Neural cell (in vitro differentiated cells): ENCODE measurements at regions not wholly inside any gene's neighbourhood (a gene's known extent, or its start where the extent isn't known, plus 50 kb on each side); places are given as distances from the start of the nearest gene placed in this dataset.

Source experiments
- H2AFZ ChIP-seq: fragments of 200-600, 300-800 bp; sonication (generic), shearing (Covaris generic); 2 replicates; pipeline ENCODE4 v1.6.0; 2014; ENCODE audit warnings: low read depth, mild to moderate bottlenecking, antibody characterized with exemption, low read length, moderate library complexity
- H3F3A ChIP-seq: fragments of 200-600 bp; shearing (Covaris generic); 2 replicates; pipeline ENCODE4 v1.6.1; 2016; ENCODE audit warnings: mild to moderate bottlenecking, moderate library complexity, mixed read lengths, antibody characterized with exemption, low read length; ENCODE audit not compliant: insufficient read depth, poor library complexity, severe bottlenecking
- H3K27ac ChIP-seq: fragments of 200-600, 300-800 bp; sonication (generic), shearing (Covaris generic); 2 replicates; pipeline ENCODE4 v1.5.1; 2014; ENCODE audit warnings: mild to moderate bottlenecking, low read length, moderate library complexity
- H3K27me3 ChIP-seq: fragments of 300-800, 200-600 bp; sonication (generic), shearing (Covaris generic); 2 replicates; pipeline ENCODE4 v1.6.0; 2014; ENCODE audit warnings: mild to moderate bottlenecking, low read depth, low read length, moderate library complexity; ENCODE audit not compliant: insufficient read depth
- H3K36me3 ChIP-seq: fragments of 300-800, 200-600 bp; sonication (generic), shearing (Covaris generic); 2 replicates; pipeline ENCODE4 v1.5.1; 2014; ENCODE audit warnings: mild to moderate bottlenecking, antibody characterized with exemption, low read length, moderate library complexity; ENCODE audit not compliant: insufficient read depth
- H3K4me2 ChIP-seq: fragments of 300-800, 200-600 bp; sonication (generic), shearing (Covaris generic); 2 replicates; pipeline ENCODE4 v1.6.0; 2014; ENCODE audit warnings: mild to moderate bottlenecking, low read length
- H3K4me3 ChIP-seq: fragments of 300-800, 200-600 bp; sonication (generic), shearing (Covaris generic); 2 replicates; pipeline ENCODE4 v1.5.1; 2014; ENCODE audit warnings: mild to moderate bottlenecking, low read length, moderate library complexity
- H3K79me2 ChIP-seq: fragments of 200-600 bp; shearing (Covaris generic); replicated peaks from 2 replicates; pipeline ENCODE4 v1.6.0; 2014; ENCODE audit warnings: mild to moderate bottlenecking, low read length, moderate library complexity; ENCODE audit not compliant: insufficient read depth
- H3K9ac ChIP-seq: fragments of 300-800, 200-600 bp; sonication (generic), shearing (Covaris generic); 2 replicates; pipeline ENCODE4 v1.6.1; 2016; ENCODE audit warnings: mild to moderate bottlenecking, low read length, mixed read lengths
- H3K9me2 ChIP-seq: fragments of 200-600 bp; shearing (Covaris generic); 2 replicates; pipeline ENCODE4 v1.6.1; 2016; ENCODE audit warnings: mild to moderate bottlenecking, low read length, mixed read lengths; ENCODE audit not compliant: insufficient read depth
- H3K9me3 ChIP-seq: fragments of 200-600, 300-800 bp; sonication (generic), shearing (Covaris generic); 2 replicates; pipeline ENCODE4 v1.6.1; 2016; ENCODE audit warnings: mild to moderate bottlenecking, mixed run types, low read length, moderate library complexity, mixed read lengths
- H4K20me1 ChIP-seq: fragments of 200-600 bp; shearing (Covaris generic); 2 replicates; pipeline ENCODE4 v1.6.1; 2016; ENCODE audit warnings: mild to moderate bottlenecking, mixed run types; ENCODE audit not compliant: insufficient read depth
- EP300 ChIP-seq: fragments of 450-650 bp; conservative IDR thresholded peaks from 2 replicates; pipeline ENCODE4 v1.6.1; 2014; ENCODE audit warnings: antibody characterized with exemption, mild to moderate bottlenecking, moderate library complexity; ENCODE audit not compliant: poor library complexity, severe bottlenecking
- EZH2 ChIP-seq: fragments of 200-600, 300-800 bp; shearing (Covaris generic), sonication (generic); IDR thresholded peaks from 2 replicates; pipeline ENCODE4 v1.6.1; 2014; ENCODE audit warnings: antibody characterized with exemption, low read length, borderline replicate concordance, mild to moderate bottlenecking; ENCODE audit not compliant: insufficient read depth, poor library complexity, severe bottlenecking
- MXI1 ChIP-seq: fragments of 450-650 bp; conservative IDR thresholded peaks from 2 replicates; pipeline ENCODE4 v1.6.1; 2014; ENCODE audit warnings: antibody characterized with exemption, mild to moderate bottlenecking; ENCODE audit not compliant: poor library complexity, severe bottlenecking
- POLR2AphosphoS5 ChIP-seq: IDR thresholded peaks from 2 replicates; pipeline ENCODE4 v1.6.1; 2012
- RAD21 ChIP-seq: fragments of 450-650 bp; conservative IDR thresholded peaks from 2 replicates; pipeline ENCODE4 v1.6.1; 2014; ENCODE audit warnings: antibody characterized with exemption, mild to moderate bottlenecking, moderate library complexity
- SMC3 ChIP-seq: fragments of 450-650 bp; conservative IDR thresholded peaks from 2 replicates; pipeline ENCODE4 v1.6.1; 2014; ENCODE audit warnings: antibody characterized with exemption, mild to moderate bottlenecking, moderate library complexity; ENCODE audit not compliant: poor library complexity
- TAF1 ChIP-seq: IDR thresholded peaks from 2 replicates; pipeline ENCODE4 v1.6.1; 2012; ENCODE audit warnings: low read depth
- TF ChIP-seq, protein P1 (sequence below): IDR thresholded peaks from 2 replicates; pipeline ENCODE4 v1.6.1; 2012; ENCODE audit warnings: borderline replicate concordance
- TF ChIP-seq, protein P2 (sequence below): fragments of 450-650 bp; IDR thresholded peaks from 2 replicates; pipeline ENCODE4 v1.5.1; 2014; ENCODE audit warnings: antibody characterized with exemption, mild to moderate bottlenecking, moderate library complexity; ENCODE audit not compliant: poor library complexity, severe bottlenecking

DNA sequence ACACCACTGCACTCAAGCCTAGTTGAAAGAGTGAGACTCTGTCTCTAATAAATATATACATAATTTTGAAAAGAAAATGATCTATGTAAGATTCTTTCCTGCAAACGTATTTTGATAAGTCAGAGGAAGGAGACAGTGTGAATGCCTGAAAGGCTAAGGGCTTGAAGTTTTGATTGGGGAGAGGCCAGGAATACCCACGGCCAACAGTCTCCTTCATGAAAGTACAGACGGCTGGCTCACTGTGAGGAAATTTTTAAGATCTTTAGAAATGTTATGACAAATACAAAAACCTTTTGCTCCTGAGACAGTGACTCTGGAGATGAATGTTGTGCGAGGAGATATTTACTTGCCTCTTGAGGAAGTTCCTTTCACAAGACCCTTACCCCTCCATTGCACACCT, 111.4 kb upstream of the KLHL13 start:
- TF ChIP-seq RAD21: no peak

DNA sequence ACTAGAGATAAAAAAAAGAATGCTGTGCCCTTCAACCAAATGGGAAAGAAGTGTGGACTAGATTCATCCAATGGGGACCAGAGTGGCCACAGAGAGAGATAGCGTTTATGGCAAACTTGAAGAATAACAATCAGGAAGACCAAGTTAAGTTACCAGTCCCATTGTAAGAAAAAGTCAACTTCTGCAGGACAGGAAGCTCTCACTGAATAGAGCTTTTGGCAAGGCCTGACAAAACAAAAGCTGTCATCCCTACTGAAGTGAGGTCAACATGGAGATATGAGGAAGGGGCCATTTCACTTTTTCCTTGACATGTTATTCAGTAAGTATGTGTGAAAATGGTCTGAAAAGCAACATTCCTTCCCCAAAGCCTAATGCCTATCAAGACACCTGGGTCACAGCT, 111.8 kb upstream of the KLHL13 start:
- Histone ChIP-seq H4K20me1 (no peaks in the 10 kb centered on the region), H3K36me3 (no peaks in the 10 kb centered on the region), H3K4me3 (no peak overlapping the region), H3K9me3 (no peaks in the 10 kb centered on the region), H3K27ac (no peak overlapping the region), H3K4me2 (no peak overlapping the region), H3K27me3 (no peaks in the 10 kb centered on the region), H2AFZ (no peak overlapping the region), H3F3A (no peaks in the 10 kb centered on the region), H3K9me2 (no peaks in the 10 kb centered on the region), H3K79me2 (no peaks in the 10 kb centered on the region), H3K9ac (no peak overlapping the region)
- no peak for TF ChIP-seq RAD21
- TF ChIP-seq SMC3: no peak
- no peak for TF ChIP-seq POLR2AphosphoS5
- TF ChIP-seq EP300: no peak
- TF ChIP-seq, protein P1, sequence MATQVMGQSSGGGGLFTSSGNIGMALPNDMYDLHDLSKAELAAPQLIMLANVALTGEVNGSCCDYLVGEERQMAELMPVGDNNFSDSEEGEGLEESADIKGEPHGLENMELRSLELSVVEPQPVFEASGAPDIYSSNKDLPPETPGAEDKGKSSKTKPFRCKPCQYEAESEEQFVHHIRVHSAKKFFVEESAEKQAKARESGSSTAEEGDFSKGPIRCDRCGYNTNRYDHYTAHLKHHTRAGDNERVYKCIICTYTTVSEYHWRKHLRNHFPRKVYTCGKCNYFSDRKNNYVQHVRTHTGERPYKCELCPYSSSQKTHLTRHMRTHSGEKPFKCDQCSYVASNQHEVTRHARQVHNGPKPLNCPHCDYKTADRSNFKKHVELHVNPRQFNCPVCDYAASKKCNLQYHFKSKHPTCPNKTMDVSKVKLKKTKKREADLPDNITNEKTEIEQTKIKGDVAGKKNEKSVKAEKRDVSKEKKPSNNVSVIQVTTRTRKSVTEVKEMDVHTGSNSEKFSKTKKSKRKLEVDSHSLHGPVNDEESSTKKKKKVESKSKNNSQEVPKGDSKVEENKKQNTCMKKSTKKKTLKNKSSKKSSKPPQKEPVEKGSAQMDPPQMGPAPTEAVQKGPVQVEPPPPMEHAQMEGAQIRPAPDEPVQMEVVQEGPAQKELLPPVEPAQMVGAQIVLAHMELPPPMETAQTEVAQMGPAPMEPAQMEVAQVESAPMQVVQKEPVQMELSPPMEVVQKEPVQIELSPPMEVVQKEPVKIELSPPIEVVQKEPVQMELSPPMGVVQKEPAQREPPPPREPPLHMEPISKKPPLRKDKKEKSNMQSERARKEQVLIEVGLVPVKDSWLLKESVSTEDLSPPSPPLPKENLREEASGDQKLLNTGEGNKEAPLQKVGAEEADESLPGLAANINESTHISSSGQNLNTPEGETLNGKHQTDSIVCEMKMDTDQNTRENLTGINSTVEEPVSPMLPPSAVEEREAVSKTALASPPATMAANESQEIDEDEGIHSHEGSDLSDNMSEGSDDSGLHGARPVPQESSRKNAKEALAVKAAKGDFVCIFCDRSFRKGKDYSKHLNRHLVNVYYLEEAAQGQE: no peak
- TF ChIP-seq EZH2: no peak
- no peak for TF ChIP-seq MXI1
- TF ChIP-seq TAF1: no peak
- TF ChIP-seq, protein P2, sequence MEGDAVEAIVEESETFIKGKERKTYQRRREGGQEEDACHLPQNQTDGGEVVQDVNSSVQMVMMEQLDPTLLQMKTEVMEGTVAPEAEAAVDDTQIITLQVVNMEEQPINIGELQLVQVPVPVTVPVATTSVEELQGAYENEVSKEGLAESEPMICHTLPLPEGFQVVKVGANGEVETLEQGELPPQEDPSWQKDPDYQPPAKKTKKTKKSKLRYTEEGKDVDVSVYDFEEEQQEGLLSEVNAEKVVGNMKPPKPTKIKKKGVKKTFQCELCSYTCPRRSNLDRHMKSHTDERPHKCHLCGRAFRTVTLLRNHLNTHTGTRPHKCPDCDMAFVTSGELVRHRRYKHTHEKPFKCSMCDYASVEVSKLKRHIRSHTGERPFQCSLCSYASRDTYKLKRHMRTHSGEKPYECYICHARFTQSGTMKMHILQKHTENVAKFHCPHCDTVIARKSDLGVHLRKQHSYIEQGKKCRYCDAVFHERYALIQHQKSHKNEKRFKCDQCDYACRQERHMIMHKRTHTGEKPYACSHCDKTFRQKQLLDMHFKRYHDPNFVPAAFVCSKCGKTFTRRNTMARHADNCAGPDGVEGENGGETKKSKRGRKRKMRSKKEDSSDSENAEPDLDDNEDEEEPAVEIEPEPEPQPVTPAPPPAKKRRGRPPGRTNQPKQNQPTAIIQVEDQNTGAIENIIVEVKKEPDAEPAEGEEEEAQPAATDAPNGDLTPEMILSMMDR: no peak

More for the DNA sequence above, 111.4 kb upstream of the KLHL13 start:
- Histone ChIP-seq H3K9me3 (no peaks in the 10 kb centered on the region), H3K9me2 (no peaks in the 10 kb centered on the region), H2AFZ (no peak overlapping the region), H4K20me1 (no peaks in the 10 kb centered on the region), H3K27me3 (no peaks in the 10 kb centered on the region), H3K79me2 (no peaks in the 10 kb centered on the region), H3F3A (no peaks in the 10 kb centered on the region), H3K27ac (no peak overlapping the region), H3K9ac (no peak overlapping the region), H3K4me2 (no peak overlapping the region), H3K4me3 (no peak overlapping the region), H3K36me3 (no peaks in the 10 kb centered on the region)

DNA sequence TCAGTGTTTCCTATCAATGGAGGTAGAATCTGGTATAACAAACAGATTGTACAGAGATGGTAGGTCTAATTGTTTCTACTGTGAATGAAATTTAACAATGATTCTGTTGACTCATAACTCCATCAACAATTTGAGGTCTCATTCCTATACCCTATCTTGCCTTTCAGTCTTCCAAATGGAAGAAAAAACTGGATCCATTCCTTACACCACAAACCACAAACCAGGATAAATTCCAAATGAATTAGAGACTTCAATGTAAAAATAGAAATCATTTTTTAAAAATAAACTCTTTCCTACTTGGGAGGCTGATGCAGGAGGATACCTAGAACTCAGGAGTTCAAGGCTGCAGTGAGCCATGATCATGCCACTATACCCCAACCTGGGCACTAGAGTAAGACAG, 114.4 kb upstream of the WDR44 start:
- H3K27ac ChIP-seq: no peak overlapping the region
- no peak overlapping the region for H3K4me2 ChIP-seq
- H3F3A ChIP-seq: no peaks in the 10 kb centered on the region
- no peak overlapping the region for H3K4me3 ChIP-seq
- H3K9me3 ChIP-seq: no peaks in the 10 kb centered on the region
- no peaks in the 10 kb centered on the region for H3K27me3 ChIP-seq
- no peaks in the 10 kb centered on the region for H3K79me2 ChIP-seq
- H4K20me1 ChIP-seq: no peaks in the 10 kb centered on the region
- no peak overlapping the region for H2AFZ ChIP-seq
- no peaks in the 10 kb centered on the region for H3K36me3 ChIP-seq
- H3K9me2 ChIP-seq: no peaks in the 10 kb centered on the region
- TF ChIP-seq POLR2AphosphoS5 (no peak), EP300 (no peak), MXI1 (no peak), EZH2 (no peak), RAD21 (no peak), TAF1 (no peak), SMC3 (no peak)
- TF ChIP-seq, protein P2: no peak
- TF ChIP-seq, protein P1: no peak
- H3K9ac ChIP-seq: no peak overlapping the region
